HG02884 (cell line): ENCODE measurements at regions not wholly inside any gene's neighbourhood (a gene's known extent, or its start where the extent isn't known, plus 50 kb on each side); places are given as distances from the start of the nearest gene placed in this dataset.

Experiments
- ATAC-seq: cut with Tn5 transposase; IDR thresholded peaks from one replicate; pipeline ENCODE4 v1.9.1; 2021; ENCODE audit warnings: mild to moderate bottlenecking, moderate library complexity; ENCODE audit not compliant: unreplicated experiment

- ATAC-seq, result no peak
Observed at GRCh38 chr9:108316066-108316465, 539.7 kb downstream of the ACTL7B start.

GRCh38 chr9:108311745-108312144, 544.0 kb downstream of the ACTL7B start:
- ATAC-seq, result no peak

- ATAC-seq, result no peak
Observed at GRCh38 chr9:108310202-108310601, 545.6 kb downstream of the ACTL7B start.

GRCh38 chr9:108300306-108301287, 555.2 kb downstream of the ACTL7B start:
- no peak for ATAC-seq

- no peak for ATAC-seq
Observed at GRCh38 chr9:108297073-108297472, 558.7 kb downstream of the ACTL7B start.

GRCh38 chr9:108296056-108296455, 559.7 kb downstream of the ACTL7B start:
- ATAC-seq, result no peak

GRCh38 chr9:108291586-108291932, 564.2 kb downstream of the ACTL7B start:
- ATAC-seq, result no peak

GRCh38 chr9:108290839-108291585, 564.8 kb downstream of the ACTL7B start:
- ATAC-seq, result no peak

- no peak for ATAC-seq
Observed at GRCh38 chr9:108286638-108287206, 569.1 kb downstream of the ACTL7B start.

GRCh38 chr9:108283696-108284095, 572.1 kb downstream of the ACTL7B start:
- no peak for ATAC-seq

GRCh38 chr9:108282872-108283271, 572.9 kb downstream of the ACTL7B start:
- no peak for ATAC-seq

- ATAC-seq, result no peak
Observed at GRCh38 chr9:108281696-108282095, 574.1 kb downstream of the ACTL7B start.

GRCh38 chr9:108278341-108278740, 577.4 kb downstream of the ACTL7B start:
- no peak for ATAC-seq

- no peak for ATAC-seq
Observed at GRCh38 chr9:108277216-108277615, 578.6 kb downstream of the ACTL7B start.

- no peak for ATAC-seq
Observed at GRCh38 chr9:108275906-108276305, 579.9 kb downstream of the ACTL7B start.

GRCh38 chr9:108274971-108275370, 580.8 kb downstream of the ACTL7B start:
- no peak for ATAC-seq

GRCh38 chr9:108273988-108274387, 581.8 kb downstream of the ACTL7B start:
- no peak for ATAC-seq

- ATAC-seq, result no peak
Observed at GRCh38 chr9:108272349-108272899, 583.4 kb downstream of the ACTL7B start.

GRCh38 chr9:108271646-108272348, 584.0 kb downstream of the ACTL7B start:
- ATAC-seq, result no peak

- no peak for ATAC-seq
Observed at GRCh38 chr9:108271236-108271635, 584.5 kb downstream of the ACTL7B start.

GRCh38 chr9:108270561-108270960, 585.2 kb downstream of the ACTL7B start:
- no peak for ATAC-seq
